GM08714 (cell line): ENCODE measurements at regions not wholly inside any gene's neighbourhood (a gene's known extent, or its start where the extent isn't known, plus 50 kb on each side); places are given as distances from the start of the nearest gene placed in this dataset.
"Not testable (repeated sequence)": the region's sequence is repeated elsewhere in the genome, so short reads cannot be mapped to it uniquely, and the experiment has no call there.

Experiments used
- H3K4me3 ChIP-seq: fragments of 200-500 bp; sonication (Bioruptor generic); 2 replicates; pipeline ENCODE4 v1.5.1; 2014; ENCODE audit warnings: mild to moderate bottlenecking, low read length, inconsistent platforms
- ZNF274 ChIP-seq: IDR thresholded peaks from 2 replicates; pipeline ENCODE4 v1.6.1; 2012; ENCODE audit warnings: mild to moderate bottlenecking, low read depth, low read length

DNA sequence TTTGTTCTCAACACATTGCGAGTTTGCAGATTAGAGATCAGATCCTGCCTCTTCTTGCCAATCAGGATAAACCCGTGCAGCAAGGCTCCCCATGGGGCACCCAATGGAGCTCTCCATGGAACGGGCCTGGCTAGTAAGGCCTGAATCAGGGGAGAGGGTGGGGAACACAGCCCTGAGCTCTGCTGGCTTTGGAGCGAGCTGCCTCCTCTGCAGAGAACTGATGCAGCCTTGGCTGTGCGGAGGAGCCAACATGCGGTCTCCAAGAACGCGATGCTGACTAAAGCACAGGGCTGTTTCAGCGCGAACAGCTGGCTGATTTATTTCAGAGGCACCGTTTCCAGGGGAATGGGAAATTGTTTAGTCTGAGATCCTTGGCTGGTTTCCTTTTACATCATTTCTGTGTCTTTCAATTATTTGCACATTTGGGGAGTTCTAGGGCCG lies 139.7 kb downstream of the TSEN15 start:
- no peak overlapping the region for H3K4me3 ChIP-seq
- no peak for TF ChIP-seq ZNF274

DNA sequence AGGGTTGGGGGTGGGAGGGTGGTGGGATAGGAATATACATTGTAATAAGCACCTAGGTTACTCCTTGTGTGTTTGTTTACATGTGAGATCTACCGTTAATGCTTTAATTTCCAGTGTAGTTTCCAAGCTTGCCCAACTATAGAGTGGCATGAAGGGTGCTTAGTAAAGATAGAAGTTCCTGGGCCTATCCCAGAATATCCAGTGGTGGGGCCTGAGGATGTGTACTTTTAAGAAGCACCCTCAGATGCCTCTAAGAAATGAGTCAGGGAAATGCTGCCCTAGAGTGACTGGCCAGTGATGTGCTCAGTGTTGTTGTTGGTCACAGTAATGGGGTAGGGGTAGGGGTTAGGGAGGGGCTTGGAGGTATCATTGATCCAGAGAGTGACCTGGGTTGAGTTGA lies 141.3 kb downstream of the TSEN15 start:
- no peak for TF ChIP-seq ZNF274

DNA sequence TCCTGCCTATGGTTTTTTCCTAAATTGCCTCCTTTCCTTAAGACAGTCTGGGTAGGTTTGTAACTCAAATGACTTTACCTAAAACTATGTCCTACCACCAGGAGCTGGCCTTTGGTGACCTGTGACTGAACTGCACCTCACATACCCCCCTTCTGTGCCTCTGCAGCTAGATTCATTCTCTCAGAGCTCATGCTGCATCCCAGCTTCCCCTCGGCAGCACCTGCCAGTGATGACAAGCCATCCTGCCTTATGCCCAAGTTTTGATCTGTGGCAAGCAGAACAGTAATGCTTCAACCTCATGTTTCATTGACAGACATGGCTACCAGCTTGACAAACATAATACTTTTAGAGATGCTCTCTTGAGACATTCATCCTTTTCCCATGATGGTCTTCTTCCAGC lies 141.9 kb downstream of the TSEN15 start:
- H3K4me3 ChIP-seq = no peak overlapping the region
- no peak for TF ChIP-seq ZNF274

More for the DNA sequence above, 141.3 kb downstream of the TSEN15 start:
- no peak overlapping the region for H3K4me3 ChIP-seq

DNA sequence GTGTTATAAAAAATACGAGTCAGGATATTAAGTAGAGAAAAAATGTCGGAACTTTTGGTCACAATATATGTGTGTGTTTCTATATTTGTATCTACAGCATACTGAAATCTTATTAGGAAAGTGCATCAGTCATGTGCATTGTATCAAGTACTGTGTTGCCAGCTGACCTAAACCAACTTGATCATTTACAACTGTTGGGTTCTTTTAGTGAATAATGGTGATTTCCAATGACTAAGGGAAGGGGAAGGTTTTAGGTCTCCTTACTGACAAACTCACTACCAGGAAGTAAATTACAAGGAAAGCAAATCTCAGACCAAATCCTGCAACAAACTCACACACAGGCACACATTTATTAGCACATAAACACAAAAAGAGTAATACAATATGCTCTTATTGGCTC lies 142.7 kb downstream of the TSEN15 start:
- H3K4me3 ChIP-seq = no peak overlapping the region
- no peak for TF ChIP-seq ZNF274

DNA sequence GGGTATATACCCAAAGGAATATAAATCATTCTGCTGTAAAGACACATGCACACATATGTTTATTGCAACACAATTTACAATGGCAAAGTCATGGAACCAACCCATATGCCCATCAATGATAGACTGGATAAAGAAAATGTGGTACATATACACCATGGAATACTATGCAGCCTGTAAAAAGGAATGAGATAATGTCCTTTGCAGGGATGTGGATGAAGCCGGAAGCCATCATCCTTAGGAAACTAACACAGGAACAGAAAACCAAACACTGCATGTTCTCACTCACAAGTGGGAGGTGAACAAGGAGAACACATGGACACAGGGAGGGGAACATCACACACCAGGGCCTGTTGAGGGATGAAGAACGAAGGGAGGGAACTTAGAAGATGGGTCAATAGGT lies 144.2 kb downstream of the TSEN15 start:
- not testable (repeated sequence) for H3K4me3 ChIP-seq

DNA sequence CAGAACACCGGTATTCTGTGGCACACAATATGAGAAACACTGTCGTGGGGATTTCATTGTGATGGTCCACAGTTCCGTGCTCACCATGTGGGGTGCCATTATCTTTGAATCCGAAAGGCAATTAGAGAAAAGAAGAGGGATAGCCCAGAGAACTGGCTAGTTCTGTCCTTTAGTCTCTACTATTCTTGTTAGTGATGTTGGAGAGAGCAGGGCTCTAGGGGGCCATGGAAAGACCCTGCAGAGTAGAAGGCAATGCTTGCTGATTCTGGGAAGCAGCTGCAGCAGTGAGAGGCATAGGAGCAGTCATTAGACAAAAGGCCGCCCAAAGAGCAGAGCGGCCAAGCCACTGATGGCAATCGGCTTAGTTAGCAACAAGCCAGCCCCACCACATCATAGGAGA lies 146.3 kb downstream of the TSEN15 start:
- H3K4me3 ChIP-seq = no peak overlapping the region
- TF ChIP-seq ZNF274 = no peak

DNA sequence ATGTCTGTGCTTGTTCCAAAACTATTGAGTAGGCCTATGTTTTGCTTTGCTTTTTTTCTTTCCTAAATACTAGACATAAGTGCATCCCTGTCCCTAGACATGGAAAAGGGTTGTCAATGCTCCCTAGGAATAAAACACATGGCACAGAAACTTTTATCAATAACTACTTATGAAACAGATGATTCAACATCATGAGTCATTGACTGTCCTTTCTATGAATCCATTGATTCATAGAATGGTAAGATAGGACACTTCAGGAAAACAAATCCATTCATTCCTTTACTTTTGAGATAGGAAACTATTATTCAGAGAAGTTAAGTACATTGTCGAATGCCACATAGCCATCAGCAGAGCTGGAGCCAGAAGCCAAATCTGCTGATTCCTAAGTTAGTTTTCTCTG lies 147.5 kb downstream of the TSEN15 start:
- TF ChIP-seq ZNF274 = no peak
- H3K4me3 ChIP-seq = no peak overlapping the region

DNA sequence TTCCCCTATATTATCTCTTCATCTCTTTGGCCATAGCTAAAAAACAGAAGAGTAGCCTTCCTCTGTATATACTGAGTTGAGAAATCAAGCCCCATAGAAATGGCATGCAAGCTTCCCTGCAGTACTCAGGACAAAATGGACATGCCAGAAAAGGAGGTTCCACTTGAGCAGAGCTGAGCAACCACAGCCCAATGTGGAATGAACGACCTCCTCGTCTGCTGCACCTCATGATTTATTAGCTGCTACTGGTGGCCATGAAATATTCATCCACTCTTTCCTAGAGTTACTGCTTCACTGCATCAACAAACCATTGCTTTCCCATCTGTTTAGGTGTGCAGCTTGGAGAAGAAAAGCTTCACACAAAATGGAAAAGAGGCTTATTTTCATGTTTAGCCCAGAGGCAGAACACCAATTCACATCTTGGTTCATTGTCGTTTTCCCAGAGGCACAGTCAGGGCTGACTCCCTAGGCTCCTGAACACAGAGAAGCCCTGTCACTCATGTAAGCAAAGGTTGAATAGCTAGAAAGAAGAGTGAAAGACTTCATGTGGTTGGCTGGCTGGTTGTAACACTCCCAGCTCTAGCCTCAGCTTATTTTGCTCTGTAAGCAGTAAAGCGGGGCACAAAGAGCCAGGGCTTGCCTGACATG lies 148.0 kb downstream of the TSEN15 start:
- no peak for TF ChIP-seq ZNF274
- H3K4me3 ChIP-seq = no peak overlapping the region

DNA sequence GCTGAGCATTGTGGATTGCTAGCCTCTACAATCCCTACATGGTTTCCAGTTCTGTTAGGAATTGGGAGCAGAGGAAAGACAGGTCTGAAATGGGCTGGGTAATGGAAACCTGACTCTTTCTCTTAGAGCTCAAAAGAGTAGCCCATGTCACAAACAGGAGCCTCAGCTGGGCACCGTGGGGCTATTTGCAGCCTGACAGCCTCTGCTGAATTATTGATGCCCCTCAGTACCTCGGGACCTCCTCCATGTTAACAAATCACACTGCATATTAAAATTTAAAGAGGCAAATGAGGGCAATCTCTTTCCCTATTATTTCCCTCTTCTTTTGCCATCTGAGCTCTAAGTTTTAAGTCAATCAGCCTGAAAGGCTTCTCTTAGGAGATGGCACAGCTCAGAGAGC lies 157.1 kb downstream of the TSEN15 start:
- no peak overlapping the region for H3K4me3 ChIP-seq
- TF ChIP-seq ZNF274 = no peak

DNA sequence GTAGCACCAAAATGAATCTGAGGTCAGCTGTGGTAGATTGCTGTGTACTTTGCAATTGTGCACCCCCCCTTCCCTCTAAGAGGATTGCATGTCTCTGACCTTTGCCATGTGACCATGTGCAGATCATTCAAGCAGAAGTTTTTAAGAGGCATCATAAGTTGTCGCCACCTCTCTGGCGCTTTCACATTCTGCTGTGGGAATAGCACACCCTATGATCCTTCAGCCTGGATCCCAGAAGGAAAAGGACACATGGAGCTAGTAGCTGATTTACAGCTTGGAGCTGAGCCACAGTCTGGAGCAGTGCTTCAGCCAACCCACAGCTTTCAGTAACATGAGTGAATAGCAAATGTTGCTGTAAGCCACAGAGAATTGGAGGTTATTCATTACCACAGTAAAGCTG lies 158.5 kb downstream of the TSEN15 start:
- no peak for TF ChIP-seq ZNF274
- H3K4me3 ChIP-seq = no peak overlapping the region

DNA sequence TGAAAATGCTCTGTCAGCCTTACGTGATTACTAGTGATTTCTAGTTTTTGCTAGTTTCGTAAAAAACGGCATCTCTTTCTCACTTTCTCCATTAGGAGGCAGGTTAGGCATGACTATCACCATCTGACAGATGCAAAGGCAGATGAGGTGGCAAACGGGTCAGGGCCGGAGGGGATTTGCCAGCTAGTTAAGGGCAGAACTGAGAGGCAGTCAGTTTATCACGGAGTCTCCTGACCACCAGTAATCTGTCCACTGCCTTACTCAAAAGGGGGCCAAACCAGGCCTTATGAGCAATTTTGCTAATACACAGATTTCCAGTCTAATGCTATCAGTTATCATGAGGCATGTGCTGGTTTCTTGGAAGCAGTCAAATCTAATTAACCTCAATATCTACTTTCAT lies 159.3 kb downstream of the TSEN15 start:
- no peak for TF ChIP-seq ZNF274
- H3K4me3 ChIP-seq = no peak overlapping the region

DNA sequence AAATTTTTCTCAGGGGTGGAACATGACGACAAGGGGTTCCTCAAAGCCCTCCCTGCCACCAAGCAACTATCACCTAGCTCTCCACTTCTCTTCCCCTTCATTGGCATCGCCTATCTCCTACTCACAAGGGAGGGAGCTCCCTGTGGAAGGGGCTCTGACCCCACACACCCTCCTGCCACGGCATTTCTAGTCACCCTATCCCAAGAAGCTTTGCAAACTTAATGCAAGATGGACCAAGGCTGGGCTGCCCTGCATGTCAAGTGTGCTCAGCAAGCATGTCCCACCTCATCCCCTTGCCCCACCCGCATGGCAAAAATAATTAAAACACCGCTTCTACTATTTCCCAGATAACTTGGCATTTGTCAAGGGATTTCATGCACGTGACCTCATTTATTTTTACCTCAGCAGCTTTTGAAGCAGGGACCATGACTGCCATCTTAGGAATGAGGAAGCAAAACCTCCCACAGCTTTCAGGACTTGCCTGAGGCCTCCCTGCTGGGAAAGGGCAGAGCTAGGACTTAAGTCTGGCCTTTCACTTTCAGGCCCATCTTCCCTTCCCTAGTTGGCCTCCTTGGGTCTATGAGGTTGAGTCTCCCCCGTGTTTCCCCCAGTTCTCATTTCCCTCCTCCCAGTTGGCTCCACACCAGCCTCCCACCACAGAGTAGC lies 161.3 kb downstream of the TSEN15 start:
- H3K4me3 ChIP-seq = no peak overlapping the region
- TF ChIP-seq ZNF274 = no peak

DNA sequence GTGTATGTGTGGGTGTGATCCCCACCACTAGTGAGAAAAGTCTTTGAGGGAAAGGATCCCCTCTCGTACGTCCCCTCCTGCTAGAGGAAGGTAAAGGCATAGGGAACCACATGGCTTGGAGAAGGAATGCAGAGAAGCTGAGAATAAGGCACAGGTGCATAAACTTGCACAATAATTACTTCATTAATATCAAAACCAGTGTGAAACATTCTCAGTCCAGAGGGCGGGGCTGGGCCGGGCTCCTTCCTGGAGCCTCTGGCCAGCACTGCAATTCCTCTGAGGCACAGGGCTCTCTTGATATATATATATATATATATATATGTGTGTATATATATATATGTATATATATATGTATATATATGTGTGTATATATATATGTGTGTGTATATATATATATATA lies 162.6 kb downstream of the TSEN15 start:
- TF ChIP-seq ZNF274 = no peak
- no peak overlapping the region for H3K4me3 ChIP-seq

DNA sequence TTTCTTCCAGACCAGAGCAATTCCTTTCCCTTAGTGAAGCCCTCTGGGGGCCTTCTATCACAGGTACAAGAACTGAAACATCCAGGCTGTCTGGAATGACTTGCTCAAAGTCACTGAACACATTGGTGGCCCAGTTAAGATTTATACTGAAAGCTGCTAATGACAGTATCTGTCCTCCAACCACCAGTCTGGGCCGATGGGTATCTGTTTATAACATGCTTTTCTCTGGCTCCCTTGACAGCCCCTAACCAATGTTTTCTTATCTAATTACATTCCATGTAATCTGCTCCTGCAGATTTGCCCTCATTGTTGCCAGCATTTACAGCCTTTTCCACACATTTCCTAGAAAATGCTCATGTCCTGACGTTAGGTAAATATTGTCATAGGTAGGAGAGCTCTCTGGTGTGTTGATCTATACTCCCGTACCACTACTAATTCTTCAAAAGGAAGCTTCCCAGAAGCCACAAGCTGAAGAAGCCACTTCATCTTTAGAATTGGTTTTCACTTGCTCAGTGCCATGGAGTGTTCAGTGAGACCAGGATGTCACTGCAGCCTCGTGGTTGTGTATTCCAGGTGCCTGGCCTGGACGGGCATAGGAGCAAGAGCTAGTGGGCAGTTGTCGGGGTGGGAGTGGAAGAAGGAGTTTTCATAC lies 163.9 kb downstream of the TSEN15 start:
- no peak overlapping the region for H3K4me3 ChIP-seq
- no peak for TF ChIP-seq ZNF274

DNA sequence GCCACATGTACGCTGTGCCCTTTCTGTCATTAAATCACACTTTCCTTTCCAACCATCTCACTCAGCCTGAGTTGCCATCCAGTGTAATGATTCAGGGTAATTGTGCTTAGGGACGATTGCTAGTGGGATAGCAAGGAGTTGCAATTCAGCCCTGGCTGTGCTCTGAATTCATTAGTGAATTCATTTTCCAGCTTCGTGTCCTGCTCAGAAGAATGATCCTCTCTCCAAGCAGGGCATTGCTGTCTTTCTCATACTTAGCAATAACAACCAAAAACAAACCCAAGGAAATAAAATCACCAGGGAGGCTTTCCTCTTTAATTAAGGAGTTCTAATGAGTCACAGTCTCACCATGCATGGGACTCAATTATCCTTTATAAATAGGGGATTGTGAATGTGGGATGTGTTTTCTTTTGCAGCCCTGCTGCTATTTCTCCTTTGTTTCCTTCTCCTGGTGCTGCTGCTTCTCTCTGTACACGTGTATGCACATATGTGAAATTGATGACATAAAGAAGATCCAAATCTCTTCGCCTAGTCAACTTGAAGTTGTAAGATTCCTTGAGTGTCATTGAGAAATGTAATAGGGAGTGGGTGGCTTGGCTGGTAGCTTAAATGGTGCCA lies 167.0 kb downstream of the TSEN15 start:
- H3K4me3 ChIP-seq = no peak overlapping the region
- TF ChIP-seq ZNF274 = no peak
